Neural cell (in vitro differentiated cells): ENCODE measurements at regions not wholly inside any gene's neighbourhood (a gene's known extent, or its start where the extent isn't known, plus 50 kb on each side); places are given as distances from the start of the nearest gene placed in this dataset.

Experiments
- EP300 ChIP-seq: fragments of 450-650 bp; conservative IDR thresholded peaks from 2 replicates; pipeline ENCODE4 v1.6.1; 2014; ENCODE audit warnings: antibody characterized with exemption, mild to moderate bottlenecking, moderate library complexity; ENCODE audit not compliant: poor library complexity, severe bottlenecking
- EZH2 ChIP-seq: fragments of 200-600, 300-800 bp; shearing (Covaris generic), sonication (generic); IDR thresholded peaks from 2 replicates; pipeline ENCODE4 v1.6.1; 2014; ENCODE audit warnings: antibody characterized with exemption, low read length, borderline replicate concordance, mild to moderate bottlenecking; ENCODE audit not compliant: insufficient read depth, poor library complexity, severe bottlenecking
- MXI1 ChIP-seq: fragments of 450-650 bp; conservative IDR thresholded peaks from 2 replicates; pipeline ENCODE4 v1.6.1; 2014; ENCODE audit warnings: antibody characterized with exemption, mild to moderate bottlenecking; ENCODE audit not compliant: poor library complexity, severe bottlenecking
- POLR2AphosphoS5 ChIP-seq: IDR thresholded peaks from 2 replicates; pipeline ENCODE4 v1.6.1; 2012
- RAD21 ChIP-seq: fragments of 450-650 bp; conservative IDR thresholded peaks from 2 replicates; pipeline ENCODE4 v1.6.1; 2014; ENCODE audit warnings: antibody characterized with exemption, mild to moderate bottlenecking, moderate library complexity
- TAF1 ChIP-seq: IDR thresholded peaks from 2 replicates; pipeline ENCODE4 v1.6.1; 2012; ENCODE audit warnings: low read depth
- TF ChIP-seq, protein P1 (sequence below): fragments of 450-650 bp; IDR thresholded peaks from 2 replicates; pipeline ENCODE4 v1.5.1; 2014; ENCODE audit warnings: antibody characterized with exemption, mild to moderate bottlenecking, moderate library complexity; ENCODE audit not compliant: poor library complexity, severe bottlenecking
- TF ChIP-seq, protein P2 (sequence below): IDR thresholded peaks from 2 replicates; pipeline ENCODE4 v1.6.1; 2012; ENCODE audit warnings: borderline replicate concordance

DNA sequence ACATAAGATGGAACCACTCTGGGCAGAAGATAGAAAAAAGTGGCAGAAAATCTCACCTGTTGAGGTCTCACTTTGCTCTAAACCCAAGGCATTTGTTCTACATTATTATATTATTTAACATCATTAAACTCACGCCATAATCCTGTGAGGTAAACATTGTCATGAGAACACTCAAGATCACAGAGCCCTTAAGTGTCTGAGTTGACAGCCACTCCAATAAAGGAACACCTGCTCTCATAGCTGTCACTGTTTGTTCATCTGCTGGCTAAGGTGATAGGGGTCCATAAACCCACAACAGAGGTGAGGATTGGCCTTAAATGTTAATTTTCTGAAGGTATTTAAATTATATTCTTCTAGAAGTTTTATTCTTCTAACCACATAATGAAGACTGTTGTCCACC, 439.7 kb downstream of the RIT2 start:
- TF ChIP-seq, protein P1, sequence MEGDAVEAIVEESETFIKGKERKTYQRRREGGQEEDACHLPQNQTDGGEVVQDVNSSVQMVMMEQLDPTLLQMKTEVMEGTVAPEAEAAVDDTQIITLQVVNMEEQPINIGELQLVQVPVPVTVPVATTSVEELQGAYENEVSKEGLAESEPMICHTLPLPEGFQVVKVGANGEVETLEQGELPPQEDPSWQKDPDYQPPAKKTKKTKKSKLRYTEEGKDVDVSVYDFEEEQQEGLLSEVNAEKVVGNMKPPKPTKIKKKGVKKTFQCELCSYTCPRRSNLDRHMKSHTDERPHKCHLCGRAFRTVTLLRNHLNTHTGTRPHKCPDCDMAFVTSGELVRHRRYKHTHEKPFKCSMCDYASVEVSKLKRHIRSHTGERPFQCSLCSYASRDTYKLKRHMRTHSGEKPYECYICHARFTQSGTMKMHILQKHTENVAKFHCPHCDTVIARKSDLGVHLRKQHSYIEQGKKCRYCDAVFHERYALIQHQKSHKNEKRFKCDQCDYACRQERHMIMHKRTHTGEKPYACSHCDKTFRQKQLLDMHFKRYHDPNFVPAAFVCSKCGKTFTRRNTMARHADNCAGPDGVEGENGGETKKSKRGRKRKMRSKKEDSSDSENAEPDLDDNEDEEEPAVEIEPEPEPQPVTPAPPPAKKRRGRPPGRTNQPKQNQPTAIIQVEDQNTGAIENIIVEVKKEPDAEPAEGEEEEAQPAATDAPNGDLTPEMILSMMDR: no peak
- TF ChIP-seq, protein P2, sequence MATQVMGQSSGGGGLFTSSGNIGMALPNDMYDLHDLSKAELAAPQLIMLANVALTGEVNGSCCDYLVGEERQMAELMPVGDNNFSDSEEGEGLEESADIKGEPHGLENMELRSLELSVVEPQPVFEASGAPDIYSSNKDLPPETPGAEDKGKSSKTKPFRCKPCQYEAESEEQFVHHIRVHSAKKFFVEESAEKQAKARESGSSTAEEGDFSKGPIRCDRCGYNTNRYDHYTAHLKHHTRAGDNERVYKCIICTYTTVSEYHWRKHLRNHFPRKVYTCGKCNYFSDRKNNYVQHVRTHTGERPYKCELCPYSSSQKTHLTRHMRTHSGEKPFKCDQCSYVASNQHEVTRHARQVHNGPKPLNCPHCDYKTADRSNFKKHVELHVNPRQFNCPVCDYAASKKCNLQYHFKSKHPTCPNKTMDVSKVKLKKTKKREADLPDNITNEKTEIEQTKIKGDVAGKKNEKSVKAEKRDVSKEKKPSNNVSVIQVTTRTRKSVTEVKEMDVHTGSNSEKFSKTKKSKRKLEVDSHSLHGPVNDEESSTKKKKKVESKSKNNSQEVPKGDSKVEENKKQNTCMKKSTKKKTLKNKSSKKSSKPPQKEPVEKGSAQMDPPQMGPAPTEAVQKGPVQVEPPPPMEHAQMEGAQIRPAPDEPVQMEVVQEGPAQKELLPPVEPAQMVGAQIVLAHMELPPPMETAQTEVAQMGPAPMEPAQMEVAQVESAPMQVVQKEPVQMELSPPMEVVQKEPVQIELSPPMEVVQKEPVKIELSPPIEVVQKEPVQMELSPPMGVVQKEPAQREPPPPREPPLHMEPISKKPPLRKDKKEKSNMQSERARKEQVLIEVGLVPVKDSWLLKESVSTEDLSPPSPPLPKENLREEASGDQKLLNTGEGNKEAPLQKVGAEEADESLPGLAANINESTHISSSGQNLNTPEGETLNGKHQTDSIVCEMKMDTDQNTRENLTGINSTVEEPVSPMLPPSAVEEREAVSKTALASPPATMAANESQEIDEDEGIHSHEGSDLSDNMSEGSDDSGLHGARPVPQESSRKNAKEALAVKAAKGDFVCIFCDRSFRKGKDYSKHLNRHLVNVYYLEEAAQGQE: no peak
- TF ChIP-seq POLR2AphosphoS5 (no peak), EZH2 (no peak), TAF1 (no peak), MXI1 (no peak), EP300 (no peak), RAD21 (no peak)
